ENCODE measurements at regions not wholly inside any gene's neighbourhood (a gene's known extent, or its start where the extent isn't known, plus 50 kb on each side); places are given as distances from the start of the nearest gene placed in this dataset.

- 38 to 69% methylated on average over 1 of the region's 1 CpG for WGBS, 2 donors
- no peak for DNase-seq
- H3K4me3 ChIP-seq: no peak overlapping the region
- no peak overlapping the region for H3K27ac ChIP-seq
- no peaks in the 10 kb centered on the region for H3K36me3 ChIP-seq
- H3K27me3 ChIP-seq: no peaks in the 10 kb centered on the region
- ATAC-seq: no peak
- no peak for TF ChIP-seq CTCF (IDR thresholded peaks at IDR 0.05)
- intact Hi-C loops (cut with DNase I): no loop called here
- H3K9me3 ChIP-seq: peaks cover 0 to 5% (median 0%) of the 10 kb centered on the region in 11 donors
- no peaks in the 10 kb centered on the region for H3K4me1 ChIP-seq
Observed at GRCh38 chr2:157155992-157156391, 101.5 kb upstream of the GALNT5 start.

- Histone ChIP-seq H3K4me3 (no peak overlapping the region), H3K9me3 (peaks cover 0 to 5% (median 0%) of the 10 kb centered on the region in 11 donors), H3K36me3 (no peaks in the 10 kb centered on the region), H3K27me3 (no peaks in the 10 kb centered on the region), H3K27ac (no peak overlapping the region), H3K4me1 (no peaks in the 10 kb centered on the region)
- intact Hi-C loops (cut with DNase I): no loop called here
- TF ChIP-seq CTCF (IDR thresholded peaks at IDR 0.05): no peak
- WGBS, 2 donors: 76 to 88% methylated on average over 1 of the region's 1 CpG
- ATAC-seq: no peak
- no peak for DNase-seq
Observed at GRCh38 chr2:157158111-157158510, 99.4 kb upstream of the GALNT5 start.

GRCh38 chr2:157159221-157159934, 98.1 kb upstream of the GALNT5 start:
- intact Hi-C loops (cut with DNase I): no loop called here
- DNase-seq (no peak), ATAC-seq (no peak)
- peaks cover 0 to 5% (median 0%) of the 10 kb centered on the region in 11 donors for H3K9me3 ChIP-seq
- H3K27ac ChIP-seq: no peak overlapping the region
- H3K4me3 ChIP-seq: no peak overlapping the region
- H3K36me3 ChIP-seq: no peaks in the 10 kb centered on the region
- 79 to 80% methylated on average over 5 of the region's 5 CpGs for WGBS, 2 donors
- H3K4me1 ChIP-seq: no peaks in the 10 kb centered on the region
- no peaks in the 10 kb centered on the region for H3K27me3 ChIP-seq
- no peak for TF ChIP-seq CTCF (IDR thresholded peaks at IDR 0.05)

- Histone ChIP-seq H3K36me3 (no peaks in the 10 kb centered on the region), H3K4me1 (no peaks in the 10 kb centered on the region), H3K9me3 (peaks cover 0 to 8% (median 0%) of the 10 kb centered on the region in 11 donors), H3K4me3 (no peak overlapping the region), H3K27ac (no peak overlapping the region), H3K27me3 (no peaks in the 10 kb centered on the region)
- ATAC-seq (no peak), DNase-seq (no peak)
- WGBS, 2 donors: 17 to 20% methylated on average over 3 of the region's 3 CpGs
- intact Hi-C loops (cut with DNase I): no loop called here
- TF ChIP-seq CTCF (IDR thresholded peaks at IDR 0.05): no peak
Observed at GRCh38 chr2:157160111-157160510, 97.4 kb upstream of the GALNT5 start.
